Mesendoderm (in vitro differentiated cells): ENCODE measurements at regions not wholly inside any gene's neighbourhood (a gene's known extent, or its start where the extent isn't known, plus 50 kb on each side); places are given as distances from the start of the nearest gene placed in this dataset.

Experiments
- DNase-seq: peaks from one replicate; pipeline ENCODE4 v3.0.0; 2013
- H2AK5ac ChIP-seq: 2 replicates; pipeline ENCODE4 v1.6.1; 2013; ENCODE audit warnings: low read length, inconsistent platforms
- H2BK120ac ChIP-seq: 2 replicates; pipeline ENCODE4 v1.6.1; 2013; ENCODE audit warnings: low read depth, mild to moderate bottlenecking, low read length, moderate library complexity, mixed read lengths
- H2BK15ac ChIP-seq: replicated peaks from 2 replicates; pipeline ENCODE4 v1.6.1; 2013; ENCODE audit warnings: low read depth, mild to moderate bottlenecking, moderate library complexity
- H2BK5ac ChIP-seq: 2 replicates; pipeline ENCODE4 v1.6.1; 2013; ENCODE audit warnings: low read length, inconsistent platforms
- H3K18ac ChIP-seq: 2 replicates; pipeline ENCODE4 v1.6.1; 2013; ENCODE audit warnings: mild to moderate bottlenecking, low read length, mixed read lengths
- H3K23ac ChIP-seq: one replicate; pipeline ENCODE4 v1.6.1; 2013; ENCODE audit warnings: low read length
- H3K27ac ChIP-seq: 2 replicates; pipeline ENCODE4 v1.5.1; 2013; ENCODE audit warnings: low read depth, mild to moderate bottlenecking, inconsistent platforms, low read length, moderate library complexity
- H3K27me3 ChIP-seq: 2 replicates; pipeline ENCODE4 v1.6.1; 2013; ENCODE audit warnings: low read length, control low read depth, mild to moderate bottlenecking, inconsistent platforms; ENCODE audit not compliant: insufficient read depth, poor library complexity
- H3K36me3 ChIP-seq: 2 replicates; pipeline ENCODE4 v1.6.1; 2013; ENCODE audit warnings: low read length, inconsistent platforms; ENCODE audit not compliant: control insufficient read depth, insufficient read depth
- H3K4ac ChIP-seq: one replicate; pipeline ENCODE4 v1.6.1; 2013; ENCODE audit warnings: low read depth, mild to moderate bottlenecking, low read length, moderate library complexity
- H3K4me1 ChIP-seq: 2 replicates; pipeline ENCODE4 v1.6.1; 2013; ENCODE audit warnings: low read depth, low read length, inconsistent platforms; ENCODE audit not compliant: control insufficient read depth
- H3K4me2 ChIP-seq: 2 replicates; pipeline ENCODE4 v1.6.1; 2013; ENCODE audit warnings: low read length
- H3K4me3 ChIP-seq: 2 replicates; pipeline ENCODE4 v1.5.1; 2013; ENCODE audit warnings: mild to moderate bottlenecking, low read length
- H3K56ac ChIP-seq: one replicate; pipeline ENCODE4 v1.6.1; 2013; ENCODE audit warnings: low read length
- H3K79me1 ChIP-seq: 2 replicates; pipeline ENCODE4 v1.6.1; 2013; ENCODE audit warnings: low read length, inconsistent platforms
- H3K79me2 ChIP-seq: 2 replicates; pipeline ENCODE4 v1.6.1; 2013; ENCODE audit warnings: mild to moderate bottlenecking, low read length; ENCODE audit not compliant: control insufficient read depth, insufficient read depth
- H3K9ac ChIP-seq: 2 replicates; pipeline ENCODE4 v1.6.1; 2013; ENCODE audit warnings: low read length, inconsistent platforms
- H4K5ac ChIP-seq: one replicate; pipeline ENCODE4 v1.6.1; 2013; ENCODE audit warnings: low read length
- H4K8ac ChIP-seq: one replicate; pipeline ENCODE4 v1.6.1; 2013; ENCODE audit warnings: low read depth, mild to moderate bottlenecking, control low read depth, low read length, moderate library complexity
- WGBS: extraction: QIAGEN DNeasy Blood & Tissue Kit; methylation state at CpG from one replicate; pipeline ENCODE4 v1.1.7; 2013; ENCODE audit warnings: low lambda C conversion rate, missing lambda C conversion rate; ENCODE audit not compliant: insufficient coverage; ENCODE audit errors: extremely low coverage; 5-methylcytosine and 5-hydroxymethylcytosine counted together

DNA sequence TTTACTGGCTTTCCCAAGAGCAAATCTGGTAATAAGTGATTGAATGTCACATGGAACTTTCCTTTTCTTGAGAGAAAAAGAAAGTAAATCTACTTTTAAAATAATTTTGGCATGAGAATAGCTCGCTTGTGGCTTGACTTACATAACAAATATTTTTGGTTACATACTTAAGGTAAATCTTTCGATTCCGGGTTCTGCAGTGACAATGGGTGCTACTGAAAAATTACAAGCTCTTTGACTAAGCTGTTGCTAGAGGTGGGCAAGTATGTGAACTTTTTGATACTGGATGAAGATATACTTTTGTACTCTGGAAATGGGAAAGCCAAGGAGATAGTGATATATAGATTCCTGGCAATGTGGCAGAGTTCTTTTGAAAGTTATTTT lies 51.9 kb upstream of the OTOL1 start:
- no peaks in the 10 kb centered on the region for H3K36me3 ChIP-seq
- no peaks in the 10 kb centered on the region for H3K27me3 ChIP-seq
- WGBS = no CpG with 5 or more reads among the region's 3 CpGs
- no peak overlapping the region for H4K5ac ChIP-seq
- no peak overlapping the region for H2BK15ac ChIP-seq
- H2BK5ac ChIP-seq = no peak overlapping the region
- no peak overlapping the region for H2BK120ac ChIP-seq
- H3K4ac ChIP-seq = no peak overlapping the region
- H3K27ac ChIP-seq = no peak overlapping the region
- no peak overlapping the region for H3K56ac ChIP-seq
- H3K4me1 ChIP-seq = no peaks in the 10 kb centered on the region
- H4K8ac ChIP-seq = no peak overlapping the region
- no peak for DNase-seq
- H3K9ac ChIP-seq = no peak overlapping the region
- no peaks in the 10 kb centered on the region for H3K79me2 ChIP-seq
- no peaks in the 10 kb centered on the region for H3K79me1 ChIP-seq
- no peak overlapping the region for H3K18ac ChIP-seq
- H2AK5ac ChIP-seq = no peak overlapping the region
- no peak overlapping the region for H3K4me2 ChIP-seq
- no peak overlapping the region for H3K4me3 ChIP-seq
- H3K23ac ChIP-seq = no peak overlapping the region

GRCh38 chr3:161443921-161444693 lies 52.5 kb upstream of the OTOL1 start:
- Histone ChIP-seq H3K56ac (no peak overlapping the region), H2BK120ac (no peak overlapping the region), H4K8ac (no peak overlapping the region), H3K4ac (no peak overlapping the region), H3K27me3 (no peaks in the 10 kb centered on the region), H3K4me1 (no peaks in the 10 kb centered on the region), H3K4me2 (no peak overlapping the region), H3K36me3 (no peaks in the 10 kb centered on the region), H3K9ac (no peak overlapping the region), H3K18ac (no peak overlapping the region), H2BK15ac (no peak overlapping the region), H2BK5ac (no peak overlapping the region), H3K79me2 (no peaks in the 10 kb centered on the region), H3K27ac (no peak overlapping the region), H2AK5ac (no peak overlapping the region), H3K4me3 (no peak overlapping the region), H3K23ac (no peak overlapping the region), H3K79me1 (no peaks in the 10 kb centered on the region), H4K5ac (no peak overlapping the region)
- no CpG with 5 or more reads among the region's 4 CpGs for WGBS
- DNase-seq = no peak

DNA sequence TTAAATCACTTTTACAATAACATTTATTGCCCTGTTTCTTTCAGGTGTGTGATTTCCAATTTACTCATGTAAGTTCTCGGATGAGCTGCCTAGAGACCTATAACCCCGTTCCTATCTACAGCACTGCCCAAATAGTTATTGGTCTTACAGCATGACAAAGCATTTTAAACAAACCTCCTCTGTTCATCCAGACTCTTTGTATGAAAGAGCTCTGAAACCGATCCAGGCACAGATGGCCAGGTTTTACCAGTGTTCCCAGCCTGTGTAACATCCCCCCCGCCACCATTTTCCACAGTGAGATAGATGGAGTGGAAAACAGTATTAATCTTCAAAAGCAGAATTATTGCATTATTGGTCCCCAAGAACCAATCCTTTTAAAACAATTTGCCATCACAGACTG lies 59.0 kb upstream of the SPTSSB start:
- Histone ChIP-seq H3K4me1 (no peaks in the 10 kb centered on the region), H3K4ac (no peak overlapping the region)

DNA sequence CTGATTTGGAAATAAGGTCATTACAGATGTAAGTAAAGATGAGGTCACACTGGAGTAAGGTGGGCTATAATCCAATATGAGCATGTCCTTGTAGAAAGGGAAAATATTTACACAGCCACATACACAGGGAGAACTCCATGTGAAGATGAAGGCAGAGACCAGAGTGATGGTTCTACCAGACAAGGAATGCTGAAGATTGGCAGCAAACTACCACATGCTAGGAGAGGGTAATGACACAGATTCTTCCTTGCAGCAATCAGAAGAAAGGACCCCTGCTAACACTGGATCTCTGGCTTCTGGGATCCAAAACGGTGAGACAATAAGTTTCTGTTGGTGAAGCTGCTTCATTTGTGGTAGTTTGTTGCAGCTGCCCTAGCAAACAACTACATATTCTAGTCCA lies 56.0 kb upstream of the SPTSSB start:
- Histone ChIP-seq H3K18ac (no peak overlapping the region), H3K79me1 (no peaks in the 10 kb centered on the region), H3K4me2 (no peak overlapping the region), H3K56ac (no peak overlapping the region), H2BK15ac (no peak overlapping the region), H2BK5ac (no peak overlapping the region), H3K27ac (no peak overlapping the region), H3K4ac (no peak overlapping the region), H3K4me3 (no peak overlapping the region), H2BK120ac (no peak overlapping the region), H3K79me2 (no peaks in the 10 kb centered on the region), H3K4me1 (no peaks in the 10 kb centered on the region), H2AK5ac (no peak overlapping the region), H3K27me3 (no peaks in the 10 kb centered on the region), H3K9ac (no peak overlapping the region), H4K5ac (no peak overlapping the region), H4K8ac (no peak overlapping the region), H3K23ac (no peak overlapping the region), H3K36me3 (no peaks in the 10 kb centered on the region)
- WGBS = no CpG with 5 or more reads among the region's 1 CpG
- no peak for DNase-seq

More for the DNA sequence above, 59.0 kb upstream of the SPTSSB start:
- no peak overlapping the region for H2BK5ac ChIP-seq
- H3K23ac ChIP-seq = no peak overlapping the region
- H3K79me2 ChIP-seq = no peaks in the 10 kb centered on the region
- no peak overlapping the region for H2BK120ac ChIP-seq
- H3K4me3 ChIP-seq = no peak overlapping the region
- H3K79me1 ChIP-seq = no peaks in the 10 kb centered on the region
- H3K9ac ChIP-seq = no peak overlapping the region
- no peaks in the 10 kb centered on the region for H3K27me3 ChIP-seq
- H3K27ac ChIP-seq = no peak overlapping the region
- H3K4me2 ChIP-seq = no peak overlapping the region
- no peaks in the 10 kb centered on the region for H3K36me3 ChIP-seq
- no peak for DNase-seq
- H2AK5ac ChIP-seq = no peak overlapping the region
- no peak overlapping the region for H3K18ac ChIP-seq
- no peak overlapping the region for H4K5ac ChIP-seq
- H4K8ac ChIP-seq = no peak overlapping the region
- no peak overlapping the region for H2BK15ac ChIP-seq
- H3K56ac ChIP-seq = no peak overlapping the region
- WGBS = no CpG with 5 or more reads among the region's 4 CpGs

- Histone ChIP-seq H3K79me2 (no peaks in the 10 kb centered on the region), H3K4me3 (no peak overlapping the region), H2BK5ac (no peak overlapping the region), H2BK120ac (no peak overlapping the region), H2BK15ac (no peak overlapping the region), H3K9ac (no peak overlapping the region), H2AK5ac (no peak overlapping the region), H4K5ac (no peak overlapping the region), H3K23ac (no peak overlapping the region), H3K27ac (no peak overlapping the region), H3K18ac (no peak overlapping the region), H4K8ac (no peak overlapping the region), H3K79me1 (no peaks in the 10 kb centered on the region), H3K56ac (no peak overlapping the region), H3K4me1 (no peaks in the 10 kb centered on the region), H3K4ac (no peak overlapping the region), H3K36me3 (no peaks in the 10 kb centered on the region), H3K27me3 (no peaks in the 10 kb centered on the region), H3K4me2 (no peak overlapping the region)
- WGBS = no CpG with 5 or more reads among the region's 4 CpGs
- no peak for DNase-seq
Measured at GRCh38 chr3:161426758-161427157, 55.4 kb upstream of the SPTSSB start.
